ENCODE measurements at regions not wholly inside any gene's neighbourhood (a gene's known extent, or its start where the extent isn't known, plus 50 kb on each side); places are given as distances from the start of the nearest gene placed in this dataset.

GRCh38 chr21:21605521-21605920 is 607.3 kb downstream of the NCAM2 start:
- no peak for DNase-seq

GRCh38 chr21:21606041-21606440 is 607.8 kb downstream of the NCAM2 start:
- no peak for DNase-seq

DNA sequence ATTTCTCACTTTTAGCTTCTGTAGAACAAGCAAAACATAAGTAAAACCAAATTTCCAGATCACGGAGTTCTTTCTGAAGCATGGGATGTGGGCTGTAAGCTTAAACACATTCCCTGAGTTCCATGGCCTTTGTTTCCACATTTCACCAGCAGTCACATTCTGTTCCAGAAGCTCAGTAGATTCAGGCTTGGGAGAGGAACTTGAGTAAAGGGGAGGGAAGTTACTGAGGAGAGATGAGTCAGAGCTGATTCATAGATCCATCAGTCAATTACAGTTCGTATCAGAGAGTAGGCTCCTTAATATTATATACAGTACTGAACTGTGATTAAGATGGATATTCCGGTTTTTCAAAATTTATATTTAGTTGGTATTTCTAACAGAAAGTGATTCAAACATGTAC is 614.3 kb downstream of the NCAM2 start:
- DNase-seq: no peak

- DNase-seq: no peak
Measured at GRCh38 chr21:21614966-21615365, 616.8 kb downstream of the NCAM2 start.

DNA sequence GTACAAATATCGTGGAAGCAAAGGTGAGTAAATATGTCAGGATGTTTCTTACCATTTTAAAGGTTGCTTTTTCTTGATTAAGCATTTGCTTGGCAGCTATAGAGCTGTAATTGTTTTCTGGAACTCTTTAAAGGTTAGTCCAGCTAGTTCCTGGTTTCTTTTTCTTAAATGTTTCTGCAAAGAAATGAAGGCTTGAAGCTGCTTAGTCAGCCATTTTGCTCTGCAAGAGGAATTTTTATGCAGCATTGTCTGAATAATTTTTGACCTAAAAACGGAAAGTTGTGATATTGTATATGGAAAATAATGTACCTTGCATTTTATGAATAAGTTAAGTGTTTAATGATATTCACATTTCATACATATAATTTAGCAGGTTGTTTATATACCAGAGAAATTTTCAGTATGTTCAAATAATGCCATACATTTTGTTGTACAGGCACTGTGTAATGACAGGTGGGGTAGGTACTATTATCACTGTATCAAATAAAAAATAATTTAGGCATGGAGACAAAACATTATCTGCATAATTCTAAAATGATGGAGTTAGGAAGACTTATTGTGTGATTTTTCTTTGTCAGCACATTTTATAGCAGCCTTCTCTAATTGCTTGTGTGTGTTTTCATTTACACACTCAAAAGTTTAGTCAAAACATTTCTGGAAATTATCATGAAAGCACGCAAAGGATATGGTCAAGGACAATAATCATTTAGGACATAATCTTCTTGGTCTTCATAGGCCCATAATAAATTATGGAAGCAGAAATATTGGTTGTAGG is 624.4 kb downstream of the NCAM2 start:
- DNase-seq: no peak

DNA sequence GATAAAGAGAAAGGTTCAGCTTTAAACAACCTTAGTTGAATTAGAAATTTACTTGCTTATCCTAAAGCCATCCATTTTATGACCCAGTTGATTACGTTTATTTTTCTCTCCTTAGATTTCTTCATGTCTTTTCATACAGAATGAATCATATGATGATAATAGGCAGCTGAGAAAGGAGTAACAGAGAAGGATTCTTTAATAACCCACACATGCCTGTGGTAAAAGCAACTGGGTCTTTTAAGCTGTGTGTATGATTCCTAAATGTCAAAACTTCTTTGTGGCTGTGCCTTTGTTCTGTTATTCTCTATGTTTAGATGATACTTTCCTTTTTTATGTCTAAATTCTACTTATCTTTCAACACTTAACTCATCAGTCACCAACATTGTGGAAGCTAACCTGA is 626.5 kb downstream of the NCAM2 start:
- no peak for DNase-seq

DNA sequence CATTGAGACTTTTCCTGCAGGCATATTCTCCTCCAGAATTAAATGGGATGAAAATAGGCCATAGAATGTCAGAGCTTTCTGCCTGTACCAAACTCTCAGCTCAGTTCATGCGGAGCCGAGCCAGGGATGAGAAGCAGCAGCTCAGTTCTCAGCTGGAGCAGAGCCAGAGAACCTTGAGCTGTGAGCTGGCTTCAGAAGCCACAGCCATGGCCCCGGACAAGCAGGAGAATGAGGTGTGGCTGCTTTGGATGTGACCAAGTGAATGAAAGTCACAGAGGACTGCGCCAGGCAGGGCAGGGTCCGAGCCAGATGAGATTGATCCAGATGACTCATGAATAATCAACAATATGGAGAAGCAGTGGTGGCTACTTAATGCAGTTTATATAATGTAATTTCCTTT is 633.8 kb downstream of the NCAM2 start:
- DNase-seq: no peak

DNA sequence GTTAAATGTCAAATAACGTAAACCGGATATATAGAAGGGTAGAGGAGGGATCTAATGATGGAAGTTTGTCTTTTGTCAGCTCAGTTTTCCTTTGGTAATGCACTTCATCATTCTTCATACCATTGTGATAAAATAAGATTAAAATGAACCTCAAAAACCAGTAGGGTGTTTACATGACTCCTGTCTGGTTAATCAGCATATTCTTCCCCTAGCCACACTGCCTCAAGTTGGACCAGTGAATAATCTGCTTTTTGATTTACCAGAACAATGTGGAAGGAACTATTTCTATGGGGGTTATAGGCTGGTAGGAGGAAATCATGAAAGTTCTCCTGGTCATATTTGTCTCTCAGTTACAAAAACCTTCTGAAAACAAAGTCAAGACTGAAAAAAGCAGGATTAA is 634.7 kb downstream of the NCAM2 start:
- no peak for DNase-seq

GRCh38 chr21:21661741-21662140 is 663.5 kb downstream of the NCAM2 start:
- DNase-seq: no peak

DNA sequence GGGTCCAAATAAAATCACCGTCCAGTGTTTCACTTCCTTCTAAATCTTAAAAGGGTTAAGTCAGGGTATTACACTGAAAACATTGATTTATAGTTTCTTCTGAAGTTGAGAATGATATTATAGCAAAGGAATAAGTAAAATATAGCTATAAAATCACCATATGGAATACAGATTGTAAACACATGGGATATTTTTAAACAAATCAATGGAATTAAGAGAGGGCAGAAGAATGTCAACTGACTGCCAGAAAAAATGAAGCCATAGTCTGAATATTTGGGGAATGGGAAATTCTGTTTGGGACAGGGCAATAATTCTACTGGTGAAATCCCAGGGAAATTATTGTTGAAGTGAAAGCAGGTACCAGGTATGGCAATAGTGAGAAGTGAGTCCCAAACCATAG is 664.6 kb downstream of the NCAM2 start:
- DNase-seq: no peak

GRCh38 chr21:21664871-21665270 is 666.7 kb downstream of the NCAM2 start:
- DNase-seq: no peak

- no peak for DNase-seq
Measured at GRCh38 chr21:21666689-21667088, 668.5 kb downstream of the NCAM2 start.

DNA sequence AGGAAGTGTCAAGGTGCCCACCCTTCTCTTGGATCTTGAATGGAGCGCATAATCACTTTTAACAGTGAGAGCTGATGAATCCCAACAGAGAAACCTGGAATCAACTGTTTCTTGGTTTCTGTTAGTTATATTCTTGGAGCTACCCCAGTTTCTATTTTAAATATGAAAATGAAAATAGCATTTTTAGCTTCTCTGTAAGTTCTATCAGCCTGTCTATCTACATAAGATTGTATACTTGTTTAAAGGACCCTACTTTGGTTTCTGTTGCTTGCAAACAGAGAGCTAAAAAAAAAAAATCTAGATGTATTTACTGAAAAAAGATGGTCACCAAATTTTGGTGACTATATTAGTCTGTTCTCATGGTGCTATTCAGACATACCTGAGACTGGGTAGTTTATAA is 670.0 kb downstream of the NCAM2 start:
- DNase-seq: no peak

GRCh38 chr21:21673959-21674358 is 675.8 kb downstream of the NCAM2 start:
- DNase-seq: no peak

- DNase-seq: no peak
Measured at GRCh38 chr21:21675601-21676000, 677.4 kb downstream of the NCAM2 start.

GRCh38 chr21:21682172-21682571 is 684.0 kb downstream of the NCAM2 start:
- no peak for DNase-seq

- DNase-seq: no peak
Measured at GRCh38 chr21:21688889-21689288, 690.7 kb downstream of the NCAM2 start.

GRCh38 chr21:21690068-21690665 is 692.0 kb downstream of the NCAM2 start:
- no peak for DNase-seq

DNA sequence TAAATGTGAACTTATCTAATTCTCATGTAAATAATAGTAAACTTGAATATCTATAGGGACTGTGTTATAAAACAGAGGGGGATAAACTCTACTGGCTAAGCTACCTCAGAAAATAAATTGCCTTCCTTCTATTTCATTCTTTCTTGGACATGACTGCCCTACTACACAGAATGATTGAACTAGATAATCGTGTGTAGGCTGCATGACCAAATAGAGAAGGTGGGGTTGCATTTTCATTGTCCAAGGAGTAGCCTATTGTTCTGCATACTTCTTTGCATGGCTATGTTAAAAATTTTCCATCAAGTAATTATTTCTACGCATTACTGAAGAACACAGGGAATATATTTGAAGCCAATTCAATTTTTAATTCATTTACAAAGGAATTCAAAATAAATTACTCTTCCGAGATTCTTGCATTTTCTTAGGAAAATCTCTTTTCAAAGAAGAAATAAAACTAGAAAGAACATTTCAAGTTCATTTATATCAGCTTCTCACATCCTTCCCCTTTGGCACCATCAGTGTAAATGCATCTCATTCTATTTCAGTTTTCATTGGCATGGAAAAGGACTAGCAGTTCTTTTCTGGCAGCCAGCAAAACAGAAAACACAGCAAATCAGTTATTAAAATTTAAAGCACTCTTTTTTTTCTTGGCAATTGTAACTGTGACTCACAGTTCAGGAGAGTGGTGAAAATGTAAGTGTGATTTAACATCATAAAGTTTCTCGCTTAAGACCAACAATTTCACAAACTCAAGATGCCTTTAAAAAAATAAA is 714.7 kb downstream of the NCAM2 start:
- DNase-seq: no peak

- no peak for DNase-seq
Measured at GRCh38 chr21:21713651-21714180, 715.5 kb downstream of the NCAM2 start.

GRCh38 chr21:21714426-21714825 is 716.2 kb downstream of the NCAM2 start:
- DNase-seq: no peak

GRCh38 chr21:21715266-21715969 is 717.2 kb downstream of the NCAM2 start:
- no peak for DNase-seq

DNA sequence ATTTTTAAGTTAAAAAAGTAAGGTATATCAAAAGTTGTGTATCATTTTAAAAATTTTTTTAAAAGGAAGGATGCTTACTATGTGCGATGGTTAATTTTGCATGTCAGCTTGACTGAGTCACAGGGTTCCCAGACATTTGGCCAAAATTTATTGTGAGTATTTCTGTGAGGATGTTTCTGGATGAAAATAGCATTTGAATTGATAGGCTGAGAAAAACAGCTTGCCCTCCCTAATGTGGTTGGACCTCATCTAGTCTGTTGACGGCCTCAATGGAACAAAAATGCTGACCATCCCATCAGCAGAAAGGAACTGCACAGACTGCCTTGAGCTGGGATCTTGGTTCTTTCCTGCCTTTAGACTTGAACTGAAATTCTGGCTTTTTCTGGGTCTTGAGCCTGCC is 724.5 kb downstream of the NCAM2 start:
- DNase-seq: no peak
